HuH-7 (cell line): ENCODE measurements at regions not wholly inside any gene's neighbourhood (a gene's known extent, or its start where the extent isn't known, plus 50 kb on each side); places are given as distances from the start of the nearest gene placed in this dataset.

Experiments used
- DNase-seq: peaks from one replicate; pipeline ENCODE4 v3.0.0; 2011; ENCODE audit warnings: low spot score

GRCh38 chr15:47652328-47652727 is 65.0 kb upstream of the SEMA6D start:
- DNase-seq: no peak

- no peak for DNase-seq
Observed at GRCh38 chr15:47652844-47653243, 64.5 kb upstream of the SEMA6D start.

GRCh38 chr15:47661661-47662180 is 55.6 kb upstream of the SEMA6D start:
- DNase-seq: no peak

GRCh38 chr15:47663101-47663500 is 54.2 kb upstream of the SEMA6D start:
- DNase-seq: no peak
